WTC11 (cell line): ENCODE measurements at regions not wholly inside any gene's neighbourhood (a gene's known extent, or its start where the extent isn't known, plus 50 kb on each side); places are given as distances from the start of the nearest gene placed in this dataset.

Experiments used
- SMAD3 ChIP-seq: sonication (generic); formaldehyde crosslinking; IDR thresholded peaks from 2 replicates; pipeline ENCODE4 v1.8.0; 2022; ENCODE audit warnings: missing genetic modification reagents, mild to moderate bottlenecking, borderline replicate concordance
- SP1 ChIP-seq: sonication (generic); formaldehyde crosslinking; conservative IDR thresholded peaks from 2 replicates; pipeline ENCODE4 v1.8.1; 2022; ENCODE audit warnings: missing genetic modification reagents
- ZNF232 ChIP-seq: sonication (generic); formaldehyde crosslinking; IDR thresholded peaks from 2 replicates; pipeline ENCODE4 v1.8.0; 2022; ENCODE audit warnings: mild to moderate bottlenecking, missing genetic modification reagents
- TF ChIP-seq, protein P1 (sequence below): fragments of 200-600 bp; IDR thresholded peaks from 2 replicates; pipeline ENCODE4 v1.8.0; 2022; ENCODE audit warnings: antibody characterized with exemption
- TF ChIP-seq, protein P2 (sequence below): sonication (generic); formaldehyde crosslinking; IDR thresholded peaks from 2 replicates; pipeline ENCODE4 v1.8.1; 2023; ENCODE audit warnings: mild to moderate bottlenecking, missing genetic modification reagents, moderate library complexity

DNA sequence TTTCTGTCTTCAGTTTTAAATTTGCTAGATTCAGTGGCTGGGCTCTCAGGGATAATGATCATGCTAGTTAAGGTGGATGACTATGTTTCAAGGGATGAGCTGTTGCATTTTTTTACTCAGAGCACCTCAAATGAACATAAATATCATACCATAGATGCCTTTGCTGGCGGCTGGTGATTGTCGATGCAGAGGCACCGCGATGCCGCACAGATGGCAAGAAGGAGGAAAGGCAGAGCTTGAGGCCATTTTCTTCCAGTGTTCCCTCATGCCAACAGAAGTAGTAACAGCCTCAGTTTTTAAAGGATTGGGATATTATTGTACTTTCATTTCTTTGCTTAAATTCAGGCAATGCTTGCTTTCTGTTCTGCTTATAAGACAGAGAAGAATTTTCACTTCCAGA, 654.7 kb upstream of the IGFBP7 start:
- TF ChIP-seq, protein P1, sequence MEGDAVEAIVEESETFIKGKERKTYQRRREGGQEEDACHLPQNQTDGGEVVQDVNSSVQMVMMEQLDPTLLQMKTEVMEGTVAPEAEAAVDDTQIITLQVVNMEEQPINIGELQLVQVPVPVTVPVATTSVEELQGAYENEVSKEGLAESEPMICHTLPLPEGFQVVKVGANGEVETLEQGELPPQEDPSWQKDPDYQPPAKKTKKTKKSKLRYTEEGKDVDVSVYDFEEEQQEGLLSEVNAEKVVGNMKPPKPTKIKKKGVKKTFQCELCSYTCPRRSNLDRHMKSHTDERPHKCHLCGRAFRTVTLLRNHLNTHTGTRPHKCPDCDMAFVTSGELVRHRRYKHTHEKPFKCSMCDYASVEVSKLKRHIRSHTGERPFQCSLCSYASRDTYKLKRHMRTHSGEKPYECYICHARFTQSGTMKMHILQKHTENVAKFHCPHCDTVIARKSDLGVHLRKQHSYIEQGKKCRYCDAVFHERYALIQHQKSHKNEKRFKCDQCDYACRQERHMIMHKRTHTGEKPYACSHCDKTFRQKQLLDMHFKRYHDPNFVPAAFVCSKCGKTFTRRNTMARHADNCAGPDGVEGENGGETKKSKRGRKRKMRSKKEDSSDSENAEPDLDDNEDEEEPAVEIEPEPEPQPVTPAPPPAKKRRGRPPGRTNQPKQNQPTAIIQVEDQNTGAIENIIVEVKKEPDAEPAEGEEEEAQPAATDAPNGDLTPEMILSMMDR = no peak
- TF ChIP-seq, protein P2, sequence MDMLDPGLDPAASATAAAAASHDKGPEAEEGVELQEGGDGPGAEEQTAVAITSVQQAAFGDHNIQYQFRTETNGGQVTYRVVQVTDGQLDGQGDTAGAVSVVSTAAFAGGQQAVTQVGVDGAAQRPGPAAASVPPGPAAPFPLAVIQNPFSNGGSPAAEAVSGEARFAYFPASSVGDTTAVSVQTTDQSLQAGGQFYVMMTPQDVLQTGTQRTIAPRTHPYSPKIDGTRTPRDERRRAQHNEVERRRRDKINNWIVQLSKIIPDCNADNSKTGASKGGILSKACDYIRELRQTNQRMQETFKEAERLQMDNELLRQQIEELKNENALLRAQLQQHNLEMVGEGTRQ (CRISPR knock-in tag) = no peak
- TF ChIP-seq SP1 (CRISPR knock-in tag) (no peak), SMAD3 (no peak), ZNF232 (no peak)
